ENCODE measurements at regions not wholly inside any gene's neighbourhood (a gene's known extent, or its start where the extent isn't known, plus 50 kb on each side); places are given as distances from the start of the nearest gene placed in this dataset.

DNA sequence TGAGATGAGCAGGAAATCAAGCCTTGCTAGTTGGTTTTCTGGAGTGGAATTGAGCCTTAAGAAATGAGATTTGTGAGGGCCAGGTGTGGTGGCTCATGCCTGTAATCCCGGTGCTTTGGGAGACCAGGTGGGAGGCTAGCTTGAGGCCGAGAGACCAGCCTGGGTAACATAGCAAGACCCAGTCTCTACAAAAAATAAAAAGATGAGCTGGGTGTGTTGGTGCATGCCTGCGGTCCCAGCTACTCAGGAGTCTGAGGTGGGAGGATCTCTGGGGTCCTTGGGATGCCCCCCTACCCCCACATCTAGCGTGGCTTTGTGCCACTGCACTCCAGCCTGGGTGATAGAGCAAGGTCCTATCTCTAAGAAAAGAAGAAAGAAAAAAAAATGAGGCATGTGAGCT is 104.2 kb upstream of the RTL1 start:
- no peak for DNase-seq (ENCODE audit: low read depth)
- Histone ChIP-seq H3K36me3 (ENCODE audit: control insufficient read depth, insufficient read depth, low read length) (no peaks in the 10 kb centered on the region), H3K4me3 (ENCODE audit: low read depth, low read length) (no peak overlapping the region), H3K27me3 (ENCODE audit: control insufficient read depth, insufficient read depth, low read length) (no peaks in the 10 kb centered on the region)
- TF ChIP-seq, protein P1, sequence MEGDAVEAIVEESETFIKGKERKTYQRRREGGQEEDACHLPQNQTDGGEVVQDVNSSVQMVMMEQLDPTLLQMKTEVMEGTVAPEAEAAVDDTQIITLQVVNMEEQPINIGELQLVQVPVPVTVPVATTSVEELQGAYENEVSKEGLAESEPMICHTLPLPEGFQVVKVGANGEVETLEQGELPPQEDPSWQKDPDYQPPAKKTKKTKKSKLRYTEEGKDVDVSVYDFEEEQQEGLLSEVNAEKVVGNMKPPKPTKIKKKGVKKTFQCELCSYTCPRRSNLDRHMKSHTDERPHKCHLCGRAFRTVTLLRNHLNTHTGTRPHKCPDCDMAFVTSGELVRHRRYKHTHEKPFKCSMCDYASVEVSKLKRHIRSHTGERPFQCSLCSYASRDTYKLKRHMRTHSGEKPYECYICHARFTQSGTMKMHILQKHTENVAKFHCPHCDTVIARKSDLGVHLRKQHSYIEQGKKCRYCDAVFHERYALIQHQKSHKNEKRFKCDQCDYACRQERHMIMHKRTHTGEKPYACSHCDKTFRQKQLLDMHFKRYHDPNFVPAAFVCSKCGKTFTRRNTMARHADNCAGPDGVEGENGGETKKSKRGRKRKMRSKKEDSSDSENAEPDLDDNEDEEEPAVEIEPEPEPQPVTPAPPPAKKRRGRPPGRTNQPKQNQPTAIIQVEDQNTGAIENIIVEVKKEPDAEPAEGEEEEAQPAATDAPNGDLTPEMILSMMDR (IDR thresholded peaks at IDR 0.05; ENCODE audit: insufficient read depth, low read length, poor library complexity, severe bottlenecking), result no peak

DNA sequence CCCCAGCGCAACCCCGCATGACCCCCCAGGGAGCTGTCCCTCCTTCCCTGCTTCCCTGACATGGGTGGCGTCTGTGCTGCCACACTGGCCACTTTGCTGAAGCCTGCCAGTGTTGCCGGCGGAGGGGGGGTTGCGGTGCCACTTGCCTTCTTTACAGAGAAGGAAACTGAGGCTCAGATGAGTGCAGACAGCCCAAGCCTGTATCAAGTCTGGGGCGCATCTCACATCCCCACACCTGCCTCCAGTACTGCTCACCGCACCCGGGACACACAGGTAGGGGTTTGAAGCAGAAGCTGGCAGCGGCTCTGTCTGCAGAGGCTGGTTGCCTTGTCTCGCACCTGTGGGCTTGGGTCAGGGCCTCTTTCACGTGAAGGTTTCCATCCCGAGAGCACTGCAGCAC is 104.7 kb upstream of the RTL1 start:
- Histone ChIP-seq H3K27me3 (ENCODE audit: control insufficient read depth, insufficient read depth, low read length) (no peaks in the 10 kb centered on the region), H3K36me3 (ENCODE audit: control insufficient read depth, insufficient read depth, low read length) (no peaks in the 10 kb centered on the region), H3K4me3 (ENCODE audit: low read depth, low read length) (no peak overlapping the region)
- TF ChIP-seq, protein P1 (IDR thresholded peaks at IDR 0.05; ENCODE audit: insufficient read depth, low read length, poor library complexity, severe bottlenecking), result no peak
- DNase-seq (ENCODE audit: low read depth), result no peak

DNA sequence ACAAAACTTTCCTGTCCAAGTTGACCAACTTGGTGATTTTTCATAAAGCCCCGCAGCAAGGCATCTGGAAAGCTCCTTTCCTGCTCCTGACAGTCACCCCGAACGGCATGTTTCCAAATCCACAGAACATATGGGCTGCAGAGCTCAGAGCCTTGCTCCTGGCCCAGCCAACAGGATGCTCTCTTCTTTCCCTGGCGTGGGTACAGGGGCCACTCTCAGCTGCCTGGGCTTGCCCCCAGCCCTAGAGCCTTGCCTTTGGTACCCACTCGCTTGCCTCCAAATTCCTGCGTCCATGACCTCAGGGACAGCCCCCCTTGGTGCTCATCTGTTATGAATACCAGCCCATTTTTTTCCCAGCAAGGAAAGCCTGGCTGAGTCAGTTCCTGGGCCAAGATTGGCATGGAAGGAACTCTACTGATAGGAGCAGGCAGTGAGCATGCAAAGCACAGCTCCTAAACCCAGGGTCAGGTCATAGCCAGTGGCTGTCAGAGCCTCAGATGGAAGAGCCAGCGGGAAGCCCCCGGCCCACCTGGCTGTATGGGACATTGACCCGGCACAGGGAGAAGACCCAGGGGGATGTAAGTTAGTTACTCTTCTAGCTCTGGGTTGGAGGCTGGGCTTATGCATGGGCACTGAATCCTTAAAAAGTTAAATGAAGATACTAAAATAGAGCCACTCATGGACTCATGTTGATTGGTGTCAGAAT is 105.3 kb upstream of the RTL1 start:
- no peaks in the 10 kb centered on the region for H3K27me3 ChIP-seq (ENCODE audit: control insufficient read depth, insufficient read depth, low read length)

DNA sequence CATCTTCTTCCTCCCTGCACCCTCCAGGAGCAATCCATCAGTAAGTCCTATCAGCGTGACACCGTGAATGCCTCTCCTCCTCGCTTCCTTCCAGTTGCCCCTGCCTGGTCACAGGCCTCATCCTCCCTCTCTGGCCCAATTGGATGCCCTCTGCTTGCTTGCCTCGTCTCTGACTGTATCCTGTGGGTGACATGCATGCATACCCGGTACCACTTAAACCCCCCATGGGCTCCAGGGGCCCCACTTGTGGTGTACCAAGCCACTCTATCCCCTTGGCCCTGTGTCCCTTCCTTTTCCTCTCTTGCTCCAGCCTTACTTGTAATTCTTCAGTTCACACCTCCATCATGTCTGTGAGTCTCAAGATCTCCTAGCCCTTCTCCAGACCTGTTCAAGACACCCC is 106.0 kb upstream of the RTL1 start:
- DNase-seq (ENCODE audit: low read depth), result no peak
- Histone ChIP-seq H3K4me3 (ENCODE audit: low read depth, low read length) (no peak overlapping the region), H3K36me3 (ENCODE audit: control insufficient read depth, insufficient read depth, low read length) (no peaks in the 10 kb centered on the region), H3K27me3 (ENCODE audit: control insufficient read depth, insufficient read depth, low read length) (no peaks in the 10 kb centered on the region)
- TF ChIP-seq, protein P1 (IDR thresholded peaks at IDR 0.05; ENCODE audit: insufficient read depth, low read length, poor library complexity, severe bottlenecking), result no peak

More for the DNA sequence above, 105.3 kb upstream of the RTL1 start:
- H3K36me3 ChIP-seq (ENCODE audit: control insufficient read depth, insufficient read depth, low read length), result no peaks in the 10 kb centered on the region
- TF ChIP-seq, protein P1 (IDR thresholded peaks at IDR 0.05; ENCODE audit: insufficient read depth, low read length, poor library complexity, severe bottlenecking), result no peak
- no peak overlapping the region for H3K4me3 ChIP-seq (ENCODE audit: low read depth, low read length)
- DNase-seq (ENCODE audit: low read depth), result no peak

DNA sequence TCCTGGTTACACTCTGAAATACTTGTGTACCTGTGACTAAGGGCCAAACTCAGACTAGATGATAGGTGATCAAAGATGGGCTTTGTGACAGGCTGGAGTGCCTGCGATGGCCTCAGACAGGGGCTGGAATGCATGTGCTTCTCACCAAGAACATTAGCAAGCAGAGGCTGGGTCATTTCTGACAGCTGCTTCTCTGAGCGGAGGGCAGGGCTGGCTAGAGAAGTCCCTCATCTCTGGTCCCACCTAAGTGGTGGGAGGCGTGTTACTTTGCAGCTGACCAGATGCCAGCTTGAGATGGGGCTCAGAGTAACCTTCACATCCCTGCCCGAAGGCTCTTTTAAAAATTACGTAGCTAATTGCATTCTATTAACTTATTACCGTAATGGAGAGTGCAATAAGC is 106.8 kb upstream of the RTL1 start:
- no peak for DNase-seq (ENCODE audit: low read depth)
- TF ChIP-seq, protein P1 (IDR thresholded peaks at IDR 0.05; ENCODE audit: insufficient read depth, low read length, poor library complexity, severe bottlenecking), result no peak
- Histone ChIP-seq H3K4me3 (ENCODE audit: low read depth, low read length) (no peak overlapping the region), H3K27me3 (ENCODE audit: control insufficient read depth, insufficient read depth, low read length) (no peaks in the 10 kb centered on the region), H3K36me3 (ENCODE audit: control insufficient read depth, insufficient read depth, low read length) (no peaks in the 10 kb centered on the region)

DNA sequence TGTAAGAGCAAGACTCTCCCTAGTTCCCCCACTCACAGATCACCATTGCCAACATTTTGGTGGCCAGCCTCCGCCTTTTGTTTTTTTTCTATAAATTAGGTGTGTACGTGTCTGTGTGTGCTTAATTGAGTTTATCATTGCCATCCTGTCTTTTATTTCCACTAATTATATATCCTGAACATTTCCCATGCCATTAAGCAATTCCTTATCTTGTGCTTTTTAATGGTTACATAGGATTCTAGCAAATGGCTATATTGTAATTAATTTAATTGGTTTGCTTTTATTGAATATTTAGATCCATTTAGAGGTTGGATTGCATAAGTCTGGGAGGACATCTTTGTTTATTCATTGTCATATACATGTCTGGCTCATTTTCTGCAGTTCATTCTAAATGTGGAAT is 107.3 kb upstream of the RTL1 start:
- H3K4me3 ChIP-seq (ENCODE audit: low read depth, low read length), result no peak overlapping the region
- DNase-seq (ENCODE audit: low read depth), result no peak
- TF ChIP-seq, protein P1 (IDR thresholded peaks at IDR 0.05; ENCODE audit: insufficient read depth, low read length, poor library complexity, severe bottlenecking), result no peak

More for the DNA sequence above, 107.3 kb upstream of the RTL1 start:
- H3K27me3 ChIP-seq (ENCODE audit: control insufficient read depth, insufficient read depth, low read length), result no peaks in the 10 kb centered on the region
- H3K36me3 ChIP-seq (ENCODE audit: control insufficient read depth, insufficient read depth, low read length), result no peaks in the 10 kb centered on the region

Data from kidney epithelial cell (primary cell).